Trophoblast cell (in vitro differentiated cells and primary cell): ENCODE measurements at regions not wholly inside any gene's neighbourhood (a gene's known extent, or its start where the extent isn't known, plus 50 kb on each side); places are given as distances from the start of the nearest gene placed in this dataset.

Experiments used
- DNase-seq, 2 donors: peaks; one replicate each; pipeline ENCODE4 v3.0.0-alpha.2; 2016
- H2AFZ ChIP-seq: 2 replicates; pipeline ENCODE4 v1.6.1; 2013; ENCODE audit warnings: low read length, moderate library complexity, mild to moderate bottlenecking; ENCODE audit not compliant: insufficient read depth, poor library complexity
- H2AK5ac ChIP-seq: 2 replicates; pipeline ENCODE4 v1.6.1; 2013; ENCODE audit warnings: mild to moderate bottlenecking, low read length
- H2BK120ac ChIP-seq: 2 replicates; pipeline ENCODE4 v1.6.1; 2013; ENCODE audit warnings: low read length, mild to moderate bottlenecking, moderate library complexity; ENCODE audit not compliant: insufficient read depth, poor library complexity
- H2BK12ac ChIP-seq: 2 replicates; pipeline ENCODE4 v1.6.1; 2013; ENCODE audit warnings: mild to moderate bottlenecking, low read length, moderate library complexity
- H2BK5ac ChIP-seq: 2 replicates; pipeline ENCODE4 v1.6.1; 2013; ENCODE audit warnings: low read length, low read depth, moderate library complexity, mild to moderate bottlenecking; ENCODE audit not compliant: poor library complexity
- H3K14ac ChIP-seq: 2 replicates; pipeline ENCODE4 v1.6.1; 2013; ENCODE audit warnings: mild to moderate bottlenecking, low read length
- H3K18ac ChIP-seq: 2 replicates; pipeline ENCODE4 v1.6.1; 2013; ENCODE audit warnings: mild to moderate bottlenecking, low read length
- H3K23ac ChIP-seq: 2 replicates; pipeline ENCODE4 v1.6.1; 2013; ENCODE audit warnings: low read length
- H3K27ac ChIP-seq: 2 replicates; pipeline ENCODE4 v1.5.1; 2013; ENCODE audit warnings: low read depth, mild to moderate bottlenecking, inconsistent platforms, low read length, moderate library complexity
- H3K27me3 ChIP-seq: 2 replicates; pipeline ENCODE4 v1.6.1; 2013; ENCODE audit warnings: inconsistent platforms, mild to moderate bottlenecking, low read length, moderate library complexity; ENCODE audit not compliant: insufficient read depth
- H3K36me3 ChIP-seq, 2 experiments: 1 replicate in 1 of 2; 2 replicates in 1 of 2; pipeline ENCODE4 v1.6.1; 2013; ENCODE audit warnings: low read length in 2 of 2, mild to moderate bottlenecking in 2 of 2, moderate library complexity in 1 of 2; ENCODE audit not compliant: insufficient read depth in 2 of 2, control insufficient read depth in 1 of 2
- H3K4ac ChIP-seq: 2 replicates; pipeline ENCODE4 v1.6.1; 2013; ENCODE audit warnings: low read depth, mild to moderate bottlenecking, low read length, moderate library complexity
- H3K4me1 ChIP-seq, 2 experiments: 1 replicate in 1 of 2; 2 replicates in 1 of 2; pipeline ENCODE4 v1.6.1; 2013; ENCODE audit warnings: low read length in 2 of 2, mild to moderate bottlenecking in 2 of 2, moderate library complexity in 1 of 2; ENCODE audit not compliant: insufficient read depth in 2 of 2, control insufficient read depth in 1 of 2
- H3K4me2 ChIP-seq: 2 replicates; pipeline ENCODE4 v1.6.1; 2013; ENCODE audit warnings: inconsistent platforms, mild to moderate bottlenecking, low read length, moderate library complexity
- H3K4me3 ChIP-seq: 2 replicates; pipeline ENCODE4 v1.5.1; 2013; ENCODE audit warnings: mild to moderate bottlenecking, low read depth, low read length, inconsistent platforms
- H3K79me1 ChIP-seq: one replicate; pipeline ENCODE4 v1.6.1; 2013; ENCODE audit warnings: low read length
- H3K79me2 ChIP-seq: 2 replicates; pipeline ENCODE4 v1.6.1; 2013; ENCODE audit warnings: low read length, mild to moderate bottlenecking; ENCODE audit not compliant: control insufficient read depth, insufficient read depth, poor library complexity
- H3K9ac ChIP-seq: 2 replicates; pipeline ENCODE4 v1.6.1; 2013; ENCODE audit warnings: mild to moderate bottlenecking, low read length
- H3K9me3 ChIP-seq: 2 replicates; pipeline ENCODE4 v1.6.1; 2013; ENCODE audit warnings: low read depth, mild to moderate bottlenecking, control low read depth, inconsistent platforms, low read length; ENCODE audit not compliant: insufficient read depth
- H4K12ac ChIP-seq: 2 replicates; pipeline ENCODE4 v1.6.1; 2013; ENCODE audit warnings: low read depth, mild to moderate bottlenecking, low read length, moderate library complexity
- H4K8ac ChIP-seq: 2 replicates; pipeline ENCODE4 v1.6.1; 2013; ENCODE audit warnings: low read depth, mild to moderate bottlenecking, low read length, moderate library complexity
- H4K91ac ChIP-seq: one replicate; pipeline ENCODE4 v1.6.1; 2013; ENCODE audit warnings: low read depth, mild to moderate bottlenecking, low read length, moderate library complexity
- WGBS: extraction: QIAGEN DNeasy Blood & Tissue Kit; methylation state at CpG from one replicate; pipeline ENCODE4 v1.1.7; 2013; ENCODE audit warnings: missing lambda C conversion rate; ENCODE audit not compliant: insufficient read length, insufficient coverage; ENCODE audit errors: extremely low coverage; 5-methylcytosine and 5-hydroxymethylcytosine counted together

DNA sequence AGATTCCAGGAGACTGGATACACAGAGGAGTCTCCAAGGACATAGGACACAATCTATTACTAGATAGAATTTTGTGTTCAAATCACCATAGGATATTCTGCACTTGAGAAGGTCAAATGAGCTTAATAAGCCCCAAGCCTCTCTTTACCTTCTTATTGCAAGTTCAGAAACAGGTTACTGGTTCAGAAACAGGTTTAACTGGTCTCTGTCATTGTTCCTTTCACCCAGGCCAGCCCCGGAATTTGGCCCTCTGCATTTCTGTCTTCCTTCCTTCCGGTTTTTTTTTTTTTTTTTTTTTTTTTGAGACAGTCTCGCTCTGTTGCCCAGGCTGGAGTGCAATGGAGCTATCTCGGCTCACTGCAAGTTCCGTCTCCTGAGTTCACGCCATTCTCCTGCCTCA is 700.2 kb downstream of the EPHA4 start:
- Histone ChIP-seq H2AK5ac (no peak overlapping the region), H4K8ac (no peak overlapping the region), H3K79me1 (no peaks in the 10 kb centered on the region), H3K23ac (no peak overlapping the region), H3K14ac (no peak overlapping the region), H3K27me3 (no peaks in the 10 kb centered on the region), H3K79me2 (no peaks in the 10 kb centered on the region), H2BK5ac (no peak overlapping the region), H2BK120ac (no peak overlapping the region), H3K27ac (no peak overlapping the region), H4K12ac (no peak overlapping the region), H3K4me2 (no peak overlapping the region), H2BK12ac (no peak overlapping the region), H3K36me3 (no peaks in the 10 kb centered on the region), H3K18ac (no peak overlapping the region), H2AFZ (no peak overlapping the region), H3K9me3 (no peaks in the 10 kb centered on the region), H3K4me3 (no peak overlapping the region), H3K4ac (no peak overlapping the region), H3K4me1 (peaks cover 3% of the 10 kb centered on the region in 2 experiments), H4K91ac (no peak overlapping the region), H3K9ac (no peak overlapping the region)
- WGBS, result no CpG with 5 or more reads among the region's 6 CpGs
- no peak for DNase-seq

DNA sequence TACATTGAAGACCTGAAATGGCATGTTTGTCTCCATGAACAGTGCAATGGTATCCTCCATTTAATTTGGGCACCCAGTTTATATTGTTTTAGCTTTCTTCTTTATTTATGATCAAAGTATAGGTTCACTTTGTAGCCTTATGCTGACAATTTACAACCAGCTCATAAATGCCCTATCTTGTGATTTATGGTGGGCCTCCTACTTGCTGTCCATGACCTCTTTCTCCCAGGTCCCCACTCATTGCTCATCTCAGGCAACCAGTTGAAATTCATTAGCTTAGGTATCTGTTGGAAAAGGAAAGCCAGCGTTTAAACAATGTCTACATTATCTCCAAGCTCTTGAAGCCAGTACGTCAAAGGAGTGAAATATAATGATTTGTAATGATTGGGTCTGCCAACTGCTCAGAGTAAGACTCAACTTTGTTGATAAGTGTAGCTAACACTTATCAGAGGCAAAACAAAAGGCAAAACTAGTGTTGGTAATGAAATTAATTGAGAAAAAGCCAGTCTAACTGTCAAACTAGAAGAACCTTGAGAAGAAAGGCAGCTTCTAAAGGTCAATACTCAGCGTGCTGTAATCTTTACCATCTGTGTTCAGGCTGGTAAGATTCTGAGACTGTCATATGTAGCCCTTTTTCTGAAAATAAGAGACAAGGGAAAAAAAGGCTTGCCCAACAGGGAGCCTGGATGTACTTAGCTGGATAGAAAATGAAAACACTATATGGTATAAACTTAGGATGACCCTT is 695.9 kb downstream of the EPHA4 start:
- Histone ChIP-seq H3K9ac (no peak overlapping the region), H2BK12ac (no peak overlapping the region), H2BK120ac (no peak overlapping the region), H3K4ac (no peak overlapping the region), H3K18ac (no peak overlapping the region), H4K8ac (no peak overlapping the region), H3K4me3 (no peak overlapping the region), H2BK5ac (no peak overlapping the region), H3K36me3 (no peaks in the 10 kb centered on the region), H3K79me1 (no peaks in the 10 kb centered on the region), H3K79me2 (no peaks in the 10 kb centered on the region), H3K4me1 (peaks cover 3% of the 10 kb centered on the region in 2 experiments), H3K14ac (no peak overlapping the region), H3K27me3 (no peaks in the 10 kb centered on the region), H2AK5ac (no peak overlapping the region), H3K23ac (no peak overlapping the region), H3K9me3 (no peaks in the 10 kb centered on the region), H2AFZ (no peak overlapping the region), H4K12ac (no peak overlapping the region), H3K27ac (no peak overlapping the region), H4K91ac (no peak overlapping the region), H3K4me2 (no peak overlapping the region)
- DNase-seq, result no peak
- WGBS, result no CpG with 5 or more reads among the region's 3 CpGs

DNA sequence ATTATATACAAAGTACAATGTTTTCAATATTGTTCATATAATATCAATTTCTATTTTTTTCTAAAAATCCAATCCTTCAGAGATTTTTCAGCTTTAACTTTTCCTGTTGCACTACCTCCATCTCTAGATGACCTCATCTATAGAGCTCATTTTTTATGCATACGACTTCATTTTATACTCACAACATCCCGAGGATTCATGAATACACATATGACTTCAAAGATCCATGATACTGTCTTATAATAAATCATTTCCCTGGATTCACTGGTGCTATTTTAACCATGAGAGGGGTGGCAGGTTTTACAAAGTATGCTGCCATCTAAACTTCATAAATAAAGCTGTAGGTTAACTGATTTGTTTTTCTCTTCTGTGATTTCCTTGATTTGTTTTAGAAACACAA is 694.6 kb downstream of the EPHA4 start:
- H3K4ac ChIP-seq, result no peak overlapping the region
- H2BK12ac ChIP-seq, result no peak overlapping the region
- no peak overlapping the region for H3K9ac ChIP-seq
- no peak overlapping the region for H4K12ac ChIP-seq
- WGBS, result no CpG with 5 or more reads among the region's 2 CpGs
- H3K4me3 ChIP-seq, result no peak overlapping the region
- no peak overlapping the region for H2AK5ac ChIP-seq
- H3K79me1 ChIP-seq, result no peaks in the 10 kb centered on the region
- no peak overlapping the region for H2BK120ac ChIP-seq
- no peak overlapping the region for H3K14ac ChIP-seq
- no peaks in the 10 kb centered on the region for H3K79me2 ChIP-seq
- no peak for DNase-seq
- H3K9me3 ChIP-seq, result no peaks in the 10 kb centered on the region
- no peak overlapping the region for H3K23ac ChIP-seq
- H3K4me2 ChIP-seq, result no peak overlapping the region
- no peak overlapping the region for H3K27ac ChIP-seq
- no peak overlapping the region for H2AFZ ChIP-seq
- H4K91ac ChIP-seq, result no peak overlapping the region
- H4K8ac ChIP-seq, result no peak overlapping the region
- H3K27me3 ChIP-seq, result no peaks in the 10 kb centered on the region
- H2BK5ac ChIP-seq, result no peak overlapping the region
- H3K36me3 ChIP-seq, result no peaks in the 10 kb centered on the region
- H3K18ac ChIP-seq, result no peak overlapping the region
- H3K4me1 ChIP-seq, result no peaks in the 10 kb centered on the region

DNA sequence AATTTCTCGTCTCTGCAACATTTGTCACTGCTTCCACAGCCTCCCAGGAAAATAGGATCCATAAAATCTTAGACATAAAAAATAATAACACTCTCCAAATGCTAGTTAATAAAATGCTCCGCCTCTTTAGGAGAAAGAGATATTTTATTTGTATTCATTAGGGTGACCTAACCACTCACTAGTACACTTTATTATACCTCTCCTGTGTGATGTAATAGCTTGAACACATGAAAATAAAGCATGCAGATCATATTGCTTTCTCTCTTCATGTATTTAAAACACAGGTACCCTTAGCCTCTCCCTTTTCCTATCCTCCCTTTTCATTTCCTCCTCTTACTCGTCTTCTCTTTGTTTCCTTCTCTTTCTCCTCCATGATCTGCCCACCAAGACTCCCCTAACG is 694.2 kb downstream of the EPHA4 start:
- Histone ChIP-seq H3K4me1 (no peaks in the 10 kb centered on the region), H2AK5ac (no peak overlapping the region), H3K36me3 (no peaks in the 10 kb centered on the region), H3K27me3 (no peaks in the 10 kb centered on the region), H2BK12ac (no peak overlapping the region), H3K18ac (no peak overlapping the region), H3K9ac (no peak overlapping the region), H3K79me2 (no peaks in the 10 kb centered on the region), H4K91ac (no peak overlapping the region), H3K27ac (no peak overlapping the region), H2AFZ (no peak overlapping the region), H2BK120ac (no peak overlapping the region), H3K4ac (no peak overlapping the region), H2BK5ac (no peak overlapping the region), H3K4me2 (no peak overlapping the region), H4K12ac (no peak overlapping the region), H3K14ac (no peak overlapping the region), H3K9me3 (no peaks in the 10 kb centered on the region), H4K8ac (no peak overlapping the region), H3K79me1 (no peaks in the 10 kb centered on the region), H3K23ac (no peak overlapping the region), H3K4me3 (no peak overlapping the region)
- WGBS, result no CpG with 5 or more reads among the region's 4 CpGs
- DNase-seq, result no peak
